ENCODE measurements at regions not wholly inside any gene's neighbourhood (a gene's known extent, or its start where the extent isn't known, plus 50 kb on each side); places are given as distances from the start of the nearest gene placed in this dataset.

DNA sequence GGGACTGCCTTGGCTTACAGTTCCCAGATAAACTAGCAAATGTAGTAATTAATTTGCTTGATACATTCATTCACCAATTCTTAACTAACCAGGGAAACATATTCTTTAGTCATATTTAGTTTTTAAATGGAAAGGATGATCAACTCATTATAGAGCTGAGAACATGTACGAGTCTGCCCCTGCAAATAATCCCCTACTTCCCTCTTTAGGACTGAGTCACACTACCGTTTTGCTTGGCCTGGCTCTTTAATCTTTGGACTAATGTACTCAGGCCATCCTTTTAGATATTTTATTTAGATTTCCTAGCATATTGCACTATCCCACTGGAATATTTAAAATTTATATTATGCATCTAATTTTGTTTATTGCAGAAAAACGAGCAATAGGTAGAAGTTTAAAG lies 105.5 kb upstream of the LCORL start:
- no peak overlapping the region for H3K4me2 ChIP-seq (ENCODE audit: control insufficient read depth, insufficient read depth)
- H3K36me3 ChIP-seq (ENCODE audit: control insufficient read depth in 2 of 2, insufficient read depth in 2 of 2, low read length in 1 of 2), result no peaks in the 10 kb centered on the region
- DNase-seq (ENCODE audit: low read depth, low spot score), result no peak
- no peak for ATAC-seq
- SMC1A ChIA-PET (ENCODE audit: uncharacterized antibody, unreplicated experiment), result interaction anchor here (1.1 kb wide), 1 partner anchor 24 kb away, joined by 4 read pairs; no protein-coding TSS in a partner anchor
- no peaks in the 10 kb centered on the region for H3K79me2 ChIP-seq (ENCODE audit: control insufficient read depth, insufficient read depth, low read length)
- intact Hi-C loops (cut with micrococcal nuclease; ENCODE audit: unreplicated experiment), result no loop called here
- H2AFZ ChIP-seq (ENCODE audit: control insufficient read depth, low read depth, low read length), result no peak overlapping the region
- no peaks in the 10 kb centered on the region for H4K20me1 ChIP-seq (ENCODE audit: control insufficient read depth, insufficient read depth)
- no peaks in the 10 kb centered on the region for H3K9me3 ChIP-seq (replicated peaks; ENCODE audit: control insufficient read depth, insufficient read depth, low read length)
- H3K27ac ChIP-seq (ENCODE audit: control insufficient read depth, insufficient read depth), result no peak overlapping the region
- H3K27me3 ChIP-seq (replicated peaks in 1 of 2; ENCODE audit: control insufficient read depth in 2 of 2, insufficient read depth in 2 of 2, low read length in 1 of 2), result no peaks in the 10 kb centered on the region
- no TSS peak for BruUV-seq (replicated peaks)
- no peaks in the 10 kb centered on the region for H3K4me1 ChIP-seq (ENCODE audit: control insufficient read depth, insufficient read depth, low read length)
- RAD21 ChIA-PET (ENCODE audit: unreplicated experiment), result interaction anchor here (1.1 kb wide), 1 partner anchor 129 kb away, joined by 3 read pairs; no protein-coding TSS in a partner anchor
- POLR2A ChIA-PET, result no interaction called here
- FAIRE-seq, result no peak
- H3K9ac ChIP-seq (ENCODE audit: control insufficient read depth, insufficient read depth, low read length), result no peak overlapping the region
- H3K4me3 ChIP-seq, result no peak overlapping the region
- CTCF ChIA-PET, result no interaction called here
- WGBS (ENCODE audit: insufficient coverage, insufficient replicate concordance, low lambda C conversion rate, missing lambda C conversion rate), result 3% methylated on average over 3 of the region's 3 CpGs
- in situ Hi-C loops (cut with MboI), result no loop called here
- no peak for TF ChIP-seq BRCA1 (IDR thresholded peaks at IDR 0.05; ENCODE audit: low read depth, low read length)
- TF ChIP-seq POU2F2 (IDR thresholded peaks at IDR 0.05; ENCODE audit: borderline replicate concordance, low read depth, low read length), result no peak
- TF ChIP-seq GABPA (IDR thresholded peaks at IDR 0.05; ENCODE audit: low read depth), result no peak
- TF ChIP-seq, protein P1, sequence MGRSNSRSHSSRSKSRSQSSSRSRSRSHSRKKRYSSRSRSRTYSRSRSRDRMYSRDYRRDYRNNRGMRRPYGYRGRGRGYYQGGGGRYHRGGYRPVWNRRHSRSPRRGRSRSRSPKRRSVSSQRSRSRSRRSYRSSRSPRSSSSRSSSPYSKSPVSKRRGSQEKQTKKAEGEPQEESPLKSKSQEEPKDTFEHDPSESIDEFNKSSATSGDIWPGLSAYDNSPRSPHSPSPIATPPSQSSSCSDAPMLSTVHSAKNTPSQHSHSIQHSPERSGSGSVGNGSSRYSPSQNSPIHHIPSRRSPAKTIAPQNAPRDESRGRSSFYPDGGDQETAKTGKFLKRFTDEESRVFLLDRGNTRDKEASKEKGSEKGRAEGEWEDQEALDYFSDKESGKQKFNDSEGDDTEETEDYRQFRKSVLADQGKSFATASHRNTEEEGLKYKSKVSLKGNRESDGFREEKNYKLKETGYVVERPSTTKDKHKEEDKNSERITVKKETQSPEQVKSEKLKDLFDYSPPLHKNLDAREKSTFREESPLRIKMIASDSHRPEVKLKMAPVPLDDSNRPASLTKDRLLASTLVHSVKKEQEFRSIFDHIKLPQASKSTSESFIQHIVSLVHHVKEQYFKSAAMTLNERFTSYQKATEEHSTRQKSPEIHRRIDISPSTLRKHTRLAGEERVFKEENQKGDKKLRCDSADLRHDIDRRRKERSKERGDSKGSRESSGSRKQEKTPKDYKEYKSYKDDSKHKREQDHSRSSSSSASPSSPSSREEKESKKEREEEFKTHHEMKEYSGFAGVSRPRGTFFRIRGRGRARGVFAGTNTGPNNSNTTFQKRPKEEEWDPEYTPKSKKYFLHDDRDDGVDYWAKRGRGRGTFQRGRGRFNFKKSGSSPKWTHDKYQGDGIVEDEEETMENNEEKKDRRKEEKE (IDR thresholded peaks at IDR 0.05), result no peak
- no peak for TF ChIP-seq TCF12 (IDR thresholded peaks at IDR 0.05; ENCODE audit: low read depth, low read length)
- TF ChIP-seq ZSCAN29 (IDR thresholded peaks at IDR 0.05), result no peak
- TF ChIP-seq, protein P2, sequence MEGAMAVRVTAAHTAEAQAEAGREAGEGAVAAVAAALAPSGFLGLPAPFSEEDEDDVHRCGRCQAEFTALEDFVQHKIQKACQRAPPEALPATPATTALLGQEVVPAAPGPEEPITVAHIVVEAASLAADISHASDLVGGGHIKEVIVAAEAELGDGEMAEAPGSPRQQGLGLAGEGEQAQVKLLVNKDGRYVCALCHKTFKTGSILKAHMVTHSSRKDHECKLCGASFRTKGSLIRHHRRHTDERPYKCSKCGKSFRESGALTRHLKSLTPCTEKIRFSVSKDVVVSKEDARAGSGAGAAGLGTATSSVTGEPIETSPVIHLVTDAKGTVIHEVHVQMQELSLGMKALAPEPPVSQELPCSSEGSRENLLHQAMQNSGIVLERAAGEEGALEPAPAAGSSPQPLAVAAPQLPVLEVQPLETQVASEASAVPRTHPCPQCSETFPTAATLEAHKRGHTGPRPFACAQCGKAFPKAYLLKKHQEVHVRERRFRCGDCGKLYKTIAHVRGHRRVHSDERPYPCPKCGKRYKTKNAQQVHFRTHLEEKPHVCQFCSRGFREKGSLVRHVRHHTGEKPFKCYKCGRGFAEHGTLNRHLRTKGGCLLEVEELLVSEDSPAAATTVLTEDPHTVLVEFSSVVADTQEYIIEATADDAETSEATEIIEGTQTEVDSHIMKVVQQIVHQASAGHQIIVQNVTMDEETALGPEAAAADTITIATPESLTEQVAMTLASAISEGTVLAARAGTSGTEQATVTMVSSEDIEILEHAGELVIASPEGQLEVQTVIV (IDR thresholded peaks at IDR 0.05; ENCODE audit: borderline replicate concordance, partially characterized antibody), result no peak
- TF ChIP-seq, protein P3, sequence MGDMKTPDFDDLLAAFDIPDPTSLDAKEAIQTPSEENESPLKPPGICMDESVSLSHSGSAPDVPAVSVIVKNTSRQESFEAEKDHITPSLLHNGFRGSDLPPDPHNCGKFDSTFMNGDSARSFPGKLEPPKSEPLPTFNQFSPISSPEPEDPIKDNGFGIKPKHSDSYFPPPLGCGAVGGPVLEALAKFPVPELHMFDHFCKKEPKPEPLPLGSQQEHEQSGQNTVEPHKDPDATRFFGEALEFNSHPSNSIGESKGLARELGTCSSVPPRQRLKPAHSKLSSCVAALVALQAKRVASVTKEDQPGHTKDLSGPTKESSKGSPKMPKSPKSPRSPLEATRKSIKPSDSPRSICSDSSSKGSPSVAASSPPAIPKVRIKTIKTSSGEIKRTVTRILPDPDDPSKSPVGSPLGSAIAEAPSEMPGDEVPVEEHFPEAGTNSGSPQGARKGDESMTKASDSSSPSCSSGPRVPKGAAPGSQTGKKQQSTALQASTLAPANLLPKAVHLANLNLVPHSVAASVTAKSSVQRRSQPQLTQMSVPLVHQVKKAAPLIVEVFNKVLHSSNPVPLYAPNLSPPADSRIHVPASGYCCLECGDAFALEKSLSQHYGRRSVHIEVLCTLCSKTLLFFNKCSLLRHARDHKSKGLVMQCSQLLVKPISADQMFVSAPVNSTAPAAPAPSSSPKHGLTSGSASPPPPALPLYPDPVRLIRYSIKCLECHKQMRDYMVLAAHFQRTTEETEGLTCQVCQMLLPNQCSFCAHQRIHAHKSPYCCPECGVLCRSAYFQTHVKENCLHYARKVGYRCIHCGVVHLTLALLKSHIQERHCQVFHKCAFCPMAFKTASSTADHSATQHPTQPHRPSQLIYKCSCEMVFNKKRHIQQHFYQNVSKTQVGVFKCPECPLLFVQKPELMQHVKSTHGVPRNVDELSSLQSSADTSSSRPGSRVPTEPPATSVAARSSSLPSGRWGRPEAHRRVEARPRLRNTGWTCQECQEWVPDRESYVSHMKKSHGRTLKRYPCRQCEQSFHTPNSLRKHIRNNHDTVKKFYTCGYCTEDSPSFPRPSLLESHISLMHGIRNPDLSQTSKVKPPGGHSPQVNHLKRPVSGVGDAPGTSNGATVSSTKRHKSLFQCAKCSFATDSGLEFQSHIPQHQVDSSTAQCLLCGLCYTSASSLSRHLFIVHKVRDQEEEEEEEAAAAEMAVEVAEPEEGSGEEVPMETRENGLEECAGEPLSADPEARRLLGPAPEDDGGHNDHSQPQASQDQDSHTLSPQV (IDR thresholded peaks at IDR 0.05), result no peak
- TF ChIP-seq NR2F1 (conservative IDR thresholded peaks at IDR 0.05), result no peak
- TF ChIP-seq, protein P4, sequence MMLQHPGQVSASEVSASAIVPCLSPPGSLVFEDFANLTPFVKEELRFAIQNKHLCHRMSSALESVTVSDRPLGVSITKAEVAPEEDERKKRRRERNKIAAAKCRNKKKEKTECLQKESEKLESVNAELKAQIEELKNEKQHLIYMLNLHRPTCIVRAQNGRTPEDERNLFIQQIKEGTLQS (IDR thresholded peaks at IDR 0.05; ENCODE audit: borderline replicate concordance, extremely low read depth, low read depth, low read length), result no peak
- TF ChIP-seq ASH2L (IDR thresholded peaks at IDR 0.05; ENCODE audit: borderline replicate concordance, low read depth), result no peak
- no peak for TF ChIP-seq BMI1 (IDR thresholded peaks at IDR 0.05; ENCODE audit: borderline replicate concordance)
- TF ChIP-seq PAX5 (IDR thresholded peaks at IDR 0.05; ENCODE audit: borderline replicate concordance, low read depth, low read length), result no peak
- TF ChIP-seq CBFB (IDR thresholded peaks at IDR 0.05; ENCODE audit: low read depth), result no peak
- no peak for TF ChIP-seq ZNF384 (IDR thresholded peaks at IDR 0.05; ENCODE audit: borderline replicate concordance, low read depth, low read length)
- TF ChIP-seq NR2C1 (IDR thresholded peaks at IDR 0.05), result no peak
- TF ChIP-seq RCOR1 (conservative IDR thresholded peaks at IDR 0.05; ENCODE audit: low read depth, low read length), result no peak

Data from GM12878 (cell line).